ENCODE measurements at regions not wholly inside any gene's neighbourhood (a gene's known extent, or its start where the extent isn't known, plus 50 kb on each side); places are given as distances from the start of the nearest gene placed in this dataset.

DNA sequence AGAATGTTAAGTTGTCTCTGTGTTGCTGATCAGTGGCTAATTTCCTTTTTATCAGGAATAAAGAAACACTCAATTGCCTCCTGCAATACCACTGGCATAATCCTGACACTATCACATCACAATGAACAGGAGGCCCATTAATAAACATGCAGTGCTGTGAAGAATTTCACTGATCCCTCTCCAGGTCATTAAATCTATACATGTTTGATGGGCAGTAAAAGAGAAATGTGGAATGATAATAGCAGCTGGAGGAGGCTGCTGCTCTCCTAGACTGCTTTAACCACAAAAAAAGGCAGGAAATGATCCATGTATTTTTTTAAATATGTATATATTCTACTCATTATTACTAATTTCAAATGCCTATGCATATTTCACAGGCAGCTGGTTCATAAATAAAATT lies 202.1 kb downstream of the CENPC start:
- TF ChIP-seq SIN3A (IDR thresholded peaks at IDR 0.05; ENCODE audit: borderline replicate concordance, insufficient read depth, low read depth, low read length) (no peak), TCF7L2 (IDR thresholded peaks at IDR 0.05; ENCODE audit: low read depth, low read length) (no peak), CTCF (IDR thresholded peaks at IDR 0.05) (no peak)
- TF ChIP-seq, protein P1, sequence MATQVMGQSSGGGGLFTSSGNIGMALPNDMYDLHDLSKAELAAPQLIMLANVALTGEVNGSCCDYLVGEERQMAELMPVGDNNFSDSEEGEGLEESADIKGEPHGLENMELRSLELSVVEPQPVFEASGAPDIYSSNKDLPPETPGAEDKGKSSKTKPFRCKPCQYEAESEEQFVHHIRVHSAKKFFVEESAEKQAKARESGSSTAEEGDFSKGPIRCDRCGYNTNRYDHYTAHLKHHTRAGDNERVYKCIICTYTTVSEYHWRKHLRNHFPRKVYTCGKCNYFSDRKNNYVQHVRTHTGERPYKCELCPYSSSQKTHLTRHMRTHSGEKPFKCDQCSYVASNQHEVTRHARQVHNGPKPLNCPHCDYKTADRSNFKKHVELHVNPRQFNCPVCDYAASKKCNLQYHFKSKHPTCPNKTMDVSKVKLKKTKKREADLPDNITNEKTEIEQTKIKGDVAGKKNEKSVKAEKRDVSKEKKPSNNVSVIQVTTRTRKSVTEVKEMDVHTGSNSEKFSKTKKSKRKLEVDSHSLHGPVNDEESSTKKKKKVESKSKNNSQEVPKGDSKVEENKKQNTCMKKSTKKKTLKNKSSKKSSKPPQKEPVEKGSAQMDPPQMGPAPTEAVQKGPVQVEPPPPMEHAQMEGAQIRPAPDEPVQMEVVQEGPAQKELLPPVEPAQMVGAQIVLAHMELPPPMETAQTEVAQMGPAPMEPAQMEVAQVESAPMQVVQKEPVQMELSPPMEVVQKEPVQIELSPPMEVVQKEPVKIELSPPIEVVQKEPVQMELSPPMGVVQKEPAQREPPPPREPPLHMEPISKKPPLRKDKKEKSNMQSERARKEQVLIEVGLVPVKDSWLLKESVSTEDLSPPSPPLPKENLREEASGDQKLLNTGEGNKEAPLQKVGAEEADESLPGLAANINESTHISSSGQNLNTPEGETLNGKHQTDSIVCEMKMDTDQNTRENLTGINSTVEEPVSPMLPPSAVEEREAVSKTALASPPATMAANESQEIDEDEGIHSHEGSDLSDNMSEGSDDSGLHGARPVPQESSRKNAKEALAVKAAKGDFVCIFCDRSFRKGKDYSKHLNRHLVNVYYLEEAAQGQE (IDR thresholded peaks at IDR 0.05; ENCODE audit: insufficient read depth in 1 of 2, low read depth in 2 of 2, low read length in 1 of 2): no peak

GRCh38 chr4:67342291-67342690 lies 203.0 kb downstream of the CENPC start:
- in situ Hi-C loops (cut with HindIII; ENCODE audit: low pct_unique_long_range_greater_than_20kb, low sequenced_read_pairs) (no loop called here), intact Hi-C loops (cut with micrococcal nuclease; ENCODE audit: unreplicated experiment) (no loop called here)
- ChIA-PET POLR2A (no interaction called here), CTCF (no interaction called here)
- Histone ChIP-seq H3K36me3 (ENCODE audit: control insufficient read depth, insufficient read depth, low read length) (no peaks in the 10 kb centered on the region), H3K4me3 (ENCODE audit: low read depth in 2 of 2, low read length in 2 of 2) (no peak overlapping the region), H3K27ac (ENCODE audit: low read length) (no peak overlapping the region), H3K9me3 (ENCODE audit: control insufficient read depth, insufficient read depth, low read depth, low read length) (no peaks in the 10 kb centered on the region), H3K4me1 (ENCODE audit: control insufficient read depth, insufficient read depth, low read length) (no peaks in the 10 kb centered on the region), H3K27me3 (ENCODE audit: control insufficient read depth, insufficient read depth, low read length) (no peaks in the 10 kb centered on the region)
- ATAC-seq (no peak), DNase-seq (ENCODE audit: low read depth, low spot score) (no peak)
- TF ChIP-seq, protein P1 (IDR thresholded peaks at IDR 0.05; ENCODE audit: insufficient read depth in 1 of 2, low read depth in 2 of 2, low read length in 1 of 2): no peak
- TF ChIP-seq SIN3A (IDR thresholded peaks at IDR 0.05; ENCODE audit: borderline replicate concordance, insufficient read depth, low read depth, low read length) (no peak), CTCF (IDR thresholded peaks at IDR 0.05) (no peak)
- BruUV-seq (replicated peaks): no TSS peak

More for the DNA sequence above, 202.1 kb downstream of the CENPC start:
- Histone ChIP-seq H3K9me3 (ENCODE audit: control insufficient read depth, insufficient read depth, low read depth, low read length) (no peaks in the 10 kb centered on the region), H3K4me1 (ENCODE audit: control insufficient read depth, insufficient read depth, low read length) (no peaks in the 10 kb centered on the region), H3K27ac (ENCODE audit: low read length) (no peak overlapping the region), H3K36me3 (ENCODE audit: control insufficient read depth, insufficient read depth, low read length) (no peaks in the 10 kb centered on the region), H3K4me3 (ENCODE audit: low read depth in 2 of 2, low read length in 2 of 2) (no peak overlapping the region), H3K27me3 (ENCODE audit: control insufficient read depth, insufficient read depth, low read length) (no peaks in the 10 kb centered on the region)
- ATAC-seq (no peak), DNase-seq (ENCODE audit: low read depth, low spot score) (no peak)
- in situ Hi-C loops (cut with HindIII; ENCODE audit: low pct_unique_long_range_greater_than_20kb, low sequenced_read_pairs): no loop called here
- ChIA-PET POLR2A (no interaction called here), CTCF (no interaction called here)
- BruUV-seq (replicated peaks): no TSS peak
- intact Hi-C loops (cut with micrococcal nuclease; ENCODE audit: unreplicated experiment): no loop called here

All from Panc1 (cell line).